Mononuclear cell (primary cell): ENCODE measurements at regions not wholly inside any gene's neighbourhood (a gene's known extent, or its start where the extent isn't known, plus 50 kb on each side); places are given as distances from the start of the nearest gene placed in this dataset.

ENCODE experiments used
- H3K27me3 ChIP-seq: 2 replicates; pipeline ENCODE4 v1.6.0; 2011; ENCODE audit warnings: low read length, control low read depth; ENCODE audit not compliant: insufficient read depth
- H3K4me1 ChIP-seq: 2 replicates; pipeline ENCODE4 v1.5.1; 2011; ENCODE audit warnings: mild to moderate bottlenecking, low read length, control low read depth; ENCODE audit not compliant: insufficient read depth
- H3K4me3 ChIP-seq: 2 replicates; pipeline ENCODE4 v1.5.1; 2011; ENCODE audit warnings: mild to moderate bottlenecking, low read length, moderate library complexity
- H3K9me3 ChIP-seq: 2 replicates; pipeline ENCODE4 v1.5.1; 2011; ENCODE audit warnings: low read depth, mild to moderate bottlenecking, control low read depth, low read length

DNA sequence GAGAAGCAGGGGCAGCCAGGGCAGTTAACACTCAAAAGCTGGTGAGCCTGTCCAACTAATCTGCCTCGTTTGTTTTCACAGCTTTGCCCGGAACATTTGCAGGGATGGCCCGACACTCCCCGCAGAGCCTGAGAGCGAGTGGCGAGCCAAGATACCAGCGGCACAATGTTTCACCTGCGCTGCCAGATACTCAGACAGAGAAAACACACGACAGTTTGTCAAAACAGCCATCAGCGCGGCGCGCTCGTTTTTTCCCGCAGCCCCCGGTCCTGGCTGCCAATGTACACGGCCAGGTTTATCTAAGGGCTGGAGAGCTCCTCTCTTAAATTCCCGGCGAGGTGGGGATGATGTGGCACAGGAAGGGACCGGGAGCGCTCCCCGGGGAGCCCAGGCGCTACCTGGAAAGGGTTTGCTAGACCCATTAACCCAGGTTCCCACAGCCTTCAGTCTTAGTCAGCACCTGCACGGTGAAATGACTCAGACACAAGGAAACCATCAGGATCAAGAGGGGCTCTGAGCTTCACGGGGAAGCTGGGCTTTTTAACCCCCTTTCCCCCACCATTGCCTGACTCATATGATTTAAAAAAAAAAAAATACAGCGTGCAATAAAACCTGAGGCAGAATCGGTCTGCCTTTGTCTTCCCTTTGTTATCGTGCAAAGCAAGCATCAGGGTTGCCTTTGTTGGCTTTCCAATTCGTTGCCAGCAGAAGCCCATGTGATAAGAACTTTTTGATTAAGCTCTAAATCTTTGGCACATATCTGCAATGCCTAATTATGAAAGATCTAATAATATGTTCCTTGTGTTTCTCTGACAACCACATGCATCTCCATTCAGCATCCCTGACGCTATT is 186.2 kb downstream of the EFNB2 start:
- no peaks in the 10 kb centered on the region for H3K4me1 ChIP-seq
- H3K4me3 ChIP-seq = no peak overlapping the region
- H3K9me3 ChIP-seq = no peaks in the 10 kb centered on the region
- peaks cover 37% of the 10 kb centered on the region for H3K27me3 ChIP-seq

- H3K9me3 ChIP-seq = no peaks in the 10 kb centered on the region
- H3K4me3 ChIP-seq = no peak overlapping the region
- H3K27me3 ChIP-seq = peaks cover 37% of the 10 kb centered on the region
- H3K4me1 ChIP-seq = no peaks in the 10 kb centered on the region
Measured at GRCh38 chr13:106348075-106348840, 187.2 kb downstream of the EFNB2 start.

DNA sequence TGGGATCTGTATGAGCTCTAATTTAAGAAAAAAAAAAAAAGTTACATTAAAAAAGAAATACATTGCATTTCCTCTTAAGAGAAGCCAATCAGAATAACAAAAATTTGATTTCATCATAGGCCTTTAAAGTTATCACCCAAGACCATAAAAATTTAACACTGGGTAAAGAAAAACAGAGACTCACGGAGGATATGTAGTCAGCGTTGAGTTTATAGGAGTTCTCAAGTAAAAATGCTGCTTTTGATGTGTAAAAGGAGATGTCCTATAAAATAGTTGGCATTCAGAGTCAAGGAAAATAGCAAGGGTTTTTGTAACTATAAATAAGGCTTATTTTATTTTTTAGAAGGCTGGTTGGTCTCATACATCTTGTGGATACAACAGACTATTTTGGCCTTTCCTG is 191.1 kb downstream of the EFNB2 start:
- Histone ChIP-seq H3K9me3 (peaks cover 8% of the 10 kb centered on the region), H3K4me3 (no peak overlapping the region), H3K4me1 (no peaks in the 10 kb centered on the region), H3K27me3 (peaks cover 25% of the 10 kb centered on the region)

GRCh38 chr13:106343836-106344235 is 191.6 kb downstream of the EFNB2 start:
- Histone ChIP-seq H3K4me1 (no peaks in the 10 kb centered on the region), H3K4me3 (no peak overlapping the region), H3K9me3 (peaks cover 8% of the 10 kb centered on the region), H3K27me3 (peaks cover 20% of the 10 kb centered on the region)

GRCh38 chr13:106340249-106340648 is 195.2 kb downstream of the EFNB2 start:
- peaks cover 8% of the 10 kb centered on the region for H3K9me3 ChIP-seq
- no peak overlapping the region for H3K4me3 ChIP-seq
- H3K4me1 ChIP-seq = no peaks in the 10 kb centered on the region
- H3K27me3 ChIP-seq = no peaks in the 10 kb centered on the region

DNA sequence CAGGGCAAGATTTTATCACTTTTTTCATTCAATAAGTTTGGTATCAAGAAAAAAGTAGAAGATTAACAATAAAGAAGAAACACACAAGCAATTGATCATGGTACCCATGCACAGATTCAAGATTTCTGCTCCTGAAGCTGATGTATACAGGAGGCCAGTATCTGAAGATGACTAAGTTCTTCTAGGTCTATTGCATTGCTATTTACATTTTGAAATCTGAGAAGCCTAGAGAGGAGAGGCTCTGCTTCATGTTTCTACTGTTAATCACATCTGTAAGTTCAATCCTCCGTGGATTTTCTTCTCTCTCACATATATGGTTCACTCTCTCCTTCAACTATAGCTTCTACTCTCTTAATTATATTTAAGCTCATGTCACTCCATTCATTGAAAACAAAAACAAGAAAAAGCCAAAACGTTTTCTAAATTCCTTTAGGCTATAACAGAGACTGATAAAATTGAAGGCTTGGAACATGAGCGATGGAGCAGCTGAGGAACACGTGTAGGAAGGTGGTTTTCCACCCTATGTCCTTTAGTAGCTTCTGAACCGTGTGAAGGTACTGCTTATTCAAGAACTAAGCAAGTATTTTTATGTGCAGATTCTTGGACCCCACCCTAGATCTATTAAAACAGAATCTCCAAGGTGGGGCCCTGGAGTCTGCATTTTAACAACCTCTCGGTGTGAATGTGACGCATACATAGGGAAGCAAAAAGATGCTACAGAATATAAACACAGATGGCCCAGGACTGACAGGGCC is 198.2 kb downstream of the EFNB2 start:
- Histone ChIP-seq H3K27me3 (no peaks in the 10 kb centered on the region), H3K4me1 (no peaks in the 10 kb centered on the region), H3K9me3 (peaks cover 8% of the 10 kb centered on the region), H3K4me3 (no peak overlapping the region)

DNA sequence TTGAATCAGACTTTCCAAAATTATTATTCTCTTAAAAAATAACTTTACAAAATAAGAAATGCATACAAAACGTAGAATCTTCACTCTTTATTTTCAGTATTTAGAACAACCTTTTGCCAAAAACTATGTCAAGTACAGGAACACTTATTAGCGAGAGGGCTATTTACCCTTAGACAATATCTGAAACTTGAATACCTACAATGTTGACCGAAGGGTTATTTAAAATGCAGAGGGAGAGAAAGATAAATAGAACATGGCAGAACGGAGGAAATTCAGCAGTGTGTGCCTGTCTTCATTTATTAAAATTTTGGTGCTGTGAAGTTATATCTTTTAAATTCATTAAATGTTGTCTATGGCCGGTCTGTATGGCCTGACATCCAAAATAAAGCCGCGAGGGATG is 198.8 kb downstream of the EFNB2 start:
- H3K9me3 ChIP-seq = peaks cover 8% of the 10 kb centered on the region
- no peaks in the 10 kb centered on the region for H3K4me1 ChIP-seq
- no peak overlapping the region for H3K4me3 ChIP-seq
- H3K27me3 ChIP-seq = no peaks in the 10 kb centered on the region

DNA sequence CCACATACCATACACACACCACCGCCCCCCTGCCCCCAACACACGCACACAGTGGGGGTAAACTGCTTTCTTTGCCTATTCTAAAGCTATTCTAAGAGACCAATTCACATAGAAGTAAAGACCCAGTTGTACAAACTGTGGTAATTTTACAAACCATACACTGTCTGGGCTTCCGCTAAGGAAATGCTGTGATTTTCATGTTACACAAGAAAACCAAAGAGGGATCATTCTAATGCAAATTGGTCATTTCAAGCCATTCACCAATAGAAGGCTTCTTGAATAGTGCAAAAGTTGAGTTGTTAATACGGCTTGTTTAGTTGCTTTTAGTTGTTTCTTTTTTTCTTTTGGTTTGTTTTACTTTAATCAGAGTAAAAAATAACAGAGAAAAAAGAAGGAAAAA is 202.8 kb downstream of the EFNB2 start:
- no peaks in the 10 kb centered on the region for H3K9me3 ChIP-seq
- H3K4me3 ChIP-seq = no peak overlapping the region
- H3K4me1 ChIP-seq = no peaks in the 10 kb centered on the region
- H3K27me3 ChIP-seq = no peaks in the 10 kb centered on the region

- no peaks in the 10 kb centered on the region for H3K4me1 ChIP-seq
- no peaks in the 10 kb centered on the region for H3K27me3 ChIP-seq
- no peak overlapping the region for H3K4me3 ChIP-seq
- H3K9me3 ChIP-seq = no peaks in the 10 kb centered on the region
Measured at GRCh38 chr13:106331116-106331515, 204.3 kb downstream of the EFNB2 start.

DNA sequence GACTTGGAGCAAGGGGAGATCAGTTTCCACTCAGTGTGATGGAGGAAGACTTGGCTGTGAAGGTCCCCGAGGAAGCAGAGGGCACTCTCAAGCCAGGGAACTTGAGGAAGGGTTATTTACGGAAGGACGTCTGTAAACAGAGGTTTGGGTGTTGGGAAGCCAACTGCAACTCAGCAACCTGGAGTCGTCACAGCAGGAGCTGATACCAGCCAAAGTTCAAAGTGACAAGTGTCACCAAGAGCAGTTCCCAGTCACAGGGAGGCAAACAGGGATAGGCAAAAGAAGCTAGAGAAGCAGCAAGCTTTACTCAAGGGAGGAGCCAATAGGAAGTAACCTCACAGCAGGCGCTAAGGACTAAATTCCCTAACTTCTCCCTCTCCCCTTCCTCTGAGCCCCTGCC is 205.5 kb downstream of the EFNB2 start:
- Histone ChIP-seq H3K4me3 (no peak overlapping the region), H3K4me1 (no peaks in the 10 kb centered on the region), H3K9me3 (no peaks in the 10 kb centered on the region), H3K27me3 (no peaks in the 10 kb centered on the region)

DNA sequence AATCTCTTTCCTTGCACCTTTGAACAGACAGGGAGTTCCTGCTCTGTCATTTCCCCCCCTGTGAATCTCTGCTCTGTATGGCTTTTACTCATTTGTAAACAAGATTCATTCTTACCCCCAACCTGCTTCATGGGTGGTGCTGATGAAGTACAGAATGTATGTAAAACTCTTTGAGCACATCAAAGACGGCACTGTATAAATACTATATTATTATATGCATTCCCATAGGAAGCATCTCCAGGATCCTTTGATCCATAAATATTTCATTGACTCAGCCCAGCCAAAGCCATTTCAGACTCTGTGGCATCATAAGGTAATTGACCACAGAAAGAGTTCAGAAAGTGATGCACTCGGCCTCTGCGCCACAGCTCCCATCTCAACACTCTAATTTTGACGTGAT is 208.7 kb downstream of the EFNB2 start:
- Histone ChIP-seq H3K27me3 (no peaks in the 10 kb centered on the region), H3K4me3 (no peak overlapping the region), H3K9me3 (no peaks in the 10 kb centered on the region), H3K4me1 (no peaks in the 10 kb centered on the region)

DNA sequence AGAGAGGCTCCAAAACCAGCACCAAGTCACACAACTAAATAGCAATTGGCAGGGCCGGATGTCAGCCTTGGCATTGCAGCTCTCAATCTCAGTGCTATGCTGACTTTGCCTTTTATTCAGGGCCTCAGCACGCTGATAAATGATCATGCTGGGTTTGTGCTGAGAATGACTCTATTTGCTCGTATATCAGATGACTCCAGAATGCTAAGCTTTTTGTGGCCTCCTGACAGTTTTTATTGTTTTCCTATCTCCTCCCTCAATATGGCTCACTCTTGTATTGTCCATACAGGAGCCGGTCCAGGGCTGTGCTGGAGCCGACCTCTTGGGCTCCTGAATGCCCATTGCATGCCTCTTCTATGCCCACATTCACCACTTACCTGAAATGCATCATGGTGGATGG is 211.0 kb downstream of the EFNB2 start:
- H3K27me3 ChIP-seq = no peaks in the 10 kb centered on the region
- no peaks in the 10 kb centered on the region for H3K9me3 ChIP-seq
- H3K4me1 ChIP-seq = no peaks in the 10 kb centered on the region
- H3K4me3 ChIP-seq = no peak overlapping the region

GRCh38 chr13:106322628-106323027 is 212.8 kb downstream of the EFNB2 start:
- Histone ChIP-seq H3K9me3 (no peaks in the 10 kb centered on the region), H3K27me3 (no peaks in the 10 kb centered on the region), H3K4me3 (no peak overlapping the region), H3K4me1 (no peaks in the 10 kb centered on the region)

DNA sequence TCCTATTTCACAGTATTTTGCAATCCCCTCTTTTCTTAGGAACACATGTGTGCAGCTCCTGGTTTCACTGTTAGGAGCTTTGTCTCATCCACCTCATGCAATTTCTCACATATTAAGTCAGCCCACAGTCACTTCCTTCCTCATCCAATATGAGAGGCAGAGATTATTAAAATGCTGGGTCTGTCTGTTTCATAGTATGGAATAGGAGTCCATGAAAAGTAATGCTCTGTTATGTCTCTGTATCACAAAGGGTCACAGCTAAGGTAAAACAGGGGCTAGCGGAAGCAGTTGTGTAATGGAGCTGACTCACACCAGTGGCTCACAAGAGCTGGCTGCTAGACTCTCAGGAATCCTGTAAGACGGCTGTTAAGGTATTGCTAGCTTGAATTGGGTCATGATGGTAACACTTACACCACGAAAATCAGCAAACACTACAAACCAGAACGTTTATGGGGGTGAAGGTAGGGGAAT is 216.5 kb downstream of the EFNB2 start:
- Histone ChIP-seq H3K9me3 (no peaks in the 10 kb centered on the region), H3K4me3 (no peak overlapping the region), H3K4me1 (no peaks in the 10 kb centered on the region), H3K27me3 (no peaks in the 10 kb centered on the region)

DNA sequence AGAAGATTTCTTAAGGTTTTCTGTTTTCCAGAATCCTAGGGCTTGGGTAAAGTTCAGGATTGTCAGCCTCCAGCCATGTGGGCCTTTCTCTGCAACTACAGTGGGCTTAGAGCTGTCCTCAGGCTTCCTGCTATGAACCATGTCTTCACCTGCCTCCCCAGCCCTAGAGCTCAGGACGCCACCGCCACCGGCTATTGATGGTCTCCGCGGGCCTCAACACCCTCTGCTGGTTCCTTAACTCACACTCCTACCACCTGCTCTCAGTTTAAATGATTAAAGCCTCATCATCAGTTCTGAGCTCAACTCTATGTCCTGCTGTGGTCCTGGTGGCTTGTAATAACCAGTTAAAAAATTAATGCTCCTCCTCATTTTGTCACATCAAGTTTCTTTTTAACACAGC is 221.0 kb downstream of the EFNB2 start:
- no peaks in the 10 kb centered on the region for H3K27me3 ChIP-seq
- H3K9me3 ChIP-seq = no peaks in the 10 kb centered on the region
- H3K4me1 ChIP-seq = no peaks in the 10 kb centered on the region
- H3K4me3 ChIP-seq = no peak overlapping the region
